K562 (cell line): ENCODE measurements at regions not wholly inside any gene's neighbourhood (a gene's known extent, or its start where the extent isn't known, plus 50 kb on each side); places are given as distances from the start of the nearest gene placed in this dataset.

Experiments used
- ATAC-seq: fragments of 200-7000 bp; cut with Tn5 transposase; 3 replicates; pipeline ENCODE4 v1.9.1; 2020; ENCODE audit warnings: moderate library complexity
- BruUV-seq: library from RNA; stranded (reverse); fragments of 400-500 nt; replicated peaks from 2 replicates; lab custom pipeline; 2021; lab: Mats Ljungman, UMichigan
- CTCF ChIA-PET: fragments of 300-600 bp; formaldehyde crosslinking; extraction: SDS; loops from one replicate; lab custom pipeline; 2021; ENCODE audit warnings: low intra/inter-chr PET ratio; lab: Yijun Ruan, JAX
- POLR2A ChIA-PET: fragments of 300-600, 350-650 bp; sonication (Branson Sonifier 250); formaldehyde crosslinking; extraction: SDS; loops from one replicate; lab custom pipeline; 2021; ENCODE audit warnings: antibody characterized with exemption, inconsistent platforms; lab: Yijun Ruan, JAX
- DNase-seq, 4 experiments: peaks; one replicate each; pipeline versions ENCODE4 v3.0.0 to v3.0.0-alpha.2; 2011 to 2018; ENCODE audit warnings: low spot score in 3 of 4, mixed read lengths in 3 of 4; ENCODE audit errors: extremely low read depth in 1 of 4
- FAIRE-seq: peaks from 2 replicates; lab custom pipeline; 2011; peaks lifted over from hg19 to GRCh38; lab: Jason Lieb, UNC
- H2AFZ ChIP-seq: 2 replicates; pipeline ENCODE4 v1.6.0; 2011; ENCODE audit warnings: low read depth, low read length, control low read depth, inconsistent platforms
- H3K27ac ChIP-seq: fragments of 200-600 bp; 3 replicates; pipeline ENCODE4 v1.8.0; 2011; ENCODE audit warnings: low read depth, mild to moderate bottlenecking, control low read depth, inconsistent platforms, low read length, moderate library complexity, mixed read lengths; ENCODE audit errors: extremely low read depth
- H3K27me3 ChIP-seq, 2 experiments: fragments of 300-600 bp in 1 of 2; 2 replicates in 1 of 2; 3 replicates in 1 of 2; pipeline versions ENCODE4 v1.6.0 to v1.8.0; 2011; ENCODE audit warnings: inconsistent platforms in 2 of 2, low read length in 2 of 2, mild to moderate bottlenecking in 1 of 2, mixed read lengths in 1 of 2, moderate library complexity in 1 of 2; ENCODE audit not compliant: control insufficient read depth in 2 of 2, insufficient read depth in 2 of 2
- H3K36me3 ChIP-seq: fragments of 300-600 bp; 3 replicates; pipeline ENCODE4 v1.8.0; 2011; ENCODE audit warnings: mild to moderate bottlenecking, low read length, inconsistent platforms; ENCODE audit not compliant: control insufficient read depth, insufficient read depth
- H3K4me1 ChIP-seq, 2 experiments: fragments of 200-600 bp in 1 of 2; replicated peaks in 1 of 2; 2 replicates in 1 of 2; 3 replicates in 1 of 2; pipeline versions ENCODE4 v1.5.1 to v1.8.0; 2011; ENCODE audit warnings: inconsistent platforms in 2 of 2, low read length in 2 of 2, mild to moderate bottlenecking in 1 of 2, mixed read lengths in 1 of 2, moderate library complexity in 1 of 2; ENCODE audit not compliant: control insufficient read depth in 2 of 2, insufficient read depth in 2 of 2
- H3K4me2 ChIP-seq: 2 replicates; pipeline ENCODE4 v1.6.1; 2011; ENCODE audit warnings: low read length, control low read depth, inconsistent platforms, mixed read lengths; ENCODE audit not compliant: insufficient read depth
- H3K4me3 ChIP-seq: fragments of 200-600 bp; sonication (generic), shearing (Covaris generic); 2 replicates; pipeline ENCODE4 v1.5.1; 2016; ENCODE audit warnings: control low read depth, inconsistent platforms
- H3K79me2 ChIP-seq: fragments of 200-600 bp; 3 replicates; pipeline ENCODE4 v1.8.0; 2011; ENCODE audit warnings: low read length, inconsistent platforms; ENCODE audit not compliant: control insufficient read depth, insufficient read depth
- H3K9ac ChIP-seq, 2 experiments: 2 replicates each; pipeline versions ENCODE4 v1.6.0 to v1.6.1; 2011; ENCODE audit warnings: low read depth in 2 of 2, low read length in 2 of 2, control low read depth in 1 of 2, inconsistent platforms in 1 of 2, mild to moderate bottlenecking in 1 of 2, mixed read lengths in 1 of 2; ENCODE audit not compliant: insufficient read depth in 1 of 2
- H3K9me1 ChIP-seq: one replicate; pipeline ENCODE4 v1.6.0; 2011; ENCODE audit warnings: inconsistent platforms, mild to moderate bottlenecking, low read length, moderate library complexity; ENCODE audit not compliant: control insufficient read depth, insufficient read depth
- H3K9me3 ChIP-seq: replicated peaks from 2 replicates; pipeline ENCODE4 v1.5.1; 2011; ENCODE audit warnings: low read depth, low read length, inconsistent platforms; ENCODE audit not compliant: control insufficient read depth, insufficient read depth
- H4K20me1 ChIP-seq: replicated peaks from 2 replicates; pipeline ENCODE4 v1.6.1; 2011; ENCODE audit warnings: low read length, inconsistent platforms, mixed read lengths; ENCODE audit not compliant: control insufficient read depth, insufficient read depth
- HNRNPL ChIP-seq: fragments of 200-400 bp; formaldehyde crosslinking; IDR thresholded peaks from 2 replicates; pipeline ENCODE4 v1.6.1; 2017; ENCODE audit warnings: low read depth, mild to moderate bottlenecking, low read length
- HOXB6 ChIP-seq: fragments of 250-450 bp; sonication (Bioruptor Pico); IDR thresholded peaks from 2 replicates; pipeline ENCODE4 v1.5.1; 2022; ENCODE audit warnings: mild to moderate bottlenecking, borderline replicate concordance
- WGBS: fragments of 100-300 bp; shearing (Covaris generic); methylation state at CpG from one replicate; pipeline ENCODE4 v1.1.6; 2016; ENCODE audit warnings: low coverage, mixed read lengths; ENCODE audit not compliant: insufficient coverage; ENCODE audit errors: missing lambda C conversion rate; 5-methylcytosine and 5-hydroxymethylcytosine counted together
- in situ Hi-C: fragments of 300-500 bp; cut with MboI; formaldehyde crosslinking; loops from 4 replicates; pipeline ENCODE4 v1.15.0; 2018; ENCODE audit warnings: inconsistent platforms, mixed read lengths
- intact Hi-C: fragments of 100-400 bp; cut with micrococcal nuclease; formaldehyde crosslinking; loops from 2 replicates; pipeline ENCODE4 v1.14.2; 2022
- TF ChIP-seq, protein P1 (sequence below), 2 experiments: fragments of 450-650 bp in 1 of 2; sonication (generic) in 1 of 2; formaldehyde crosslinking in 1 of 2; IDR thresholded peaks; 2 replicates each; pipeline versions ENCODE4 v1.7.1 to v1.9.0; 2016 to 2022; ENCODE audit warnings: inconsistent platforms in 1 of 2, mild to moderate bottlenecking in 1 of 2, missing genetic modification reagents in 1 of 2

DNA sequence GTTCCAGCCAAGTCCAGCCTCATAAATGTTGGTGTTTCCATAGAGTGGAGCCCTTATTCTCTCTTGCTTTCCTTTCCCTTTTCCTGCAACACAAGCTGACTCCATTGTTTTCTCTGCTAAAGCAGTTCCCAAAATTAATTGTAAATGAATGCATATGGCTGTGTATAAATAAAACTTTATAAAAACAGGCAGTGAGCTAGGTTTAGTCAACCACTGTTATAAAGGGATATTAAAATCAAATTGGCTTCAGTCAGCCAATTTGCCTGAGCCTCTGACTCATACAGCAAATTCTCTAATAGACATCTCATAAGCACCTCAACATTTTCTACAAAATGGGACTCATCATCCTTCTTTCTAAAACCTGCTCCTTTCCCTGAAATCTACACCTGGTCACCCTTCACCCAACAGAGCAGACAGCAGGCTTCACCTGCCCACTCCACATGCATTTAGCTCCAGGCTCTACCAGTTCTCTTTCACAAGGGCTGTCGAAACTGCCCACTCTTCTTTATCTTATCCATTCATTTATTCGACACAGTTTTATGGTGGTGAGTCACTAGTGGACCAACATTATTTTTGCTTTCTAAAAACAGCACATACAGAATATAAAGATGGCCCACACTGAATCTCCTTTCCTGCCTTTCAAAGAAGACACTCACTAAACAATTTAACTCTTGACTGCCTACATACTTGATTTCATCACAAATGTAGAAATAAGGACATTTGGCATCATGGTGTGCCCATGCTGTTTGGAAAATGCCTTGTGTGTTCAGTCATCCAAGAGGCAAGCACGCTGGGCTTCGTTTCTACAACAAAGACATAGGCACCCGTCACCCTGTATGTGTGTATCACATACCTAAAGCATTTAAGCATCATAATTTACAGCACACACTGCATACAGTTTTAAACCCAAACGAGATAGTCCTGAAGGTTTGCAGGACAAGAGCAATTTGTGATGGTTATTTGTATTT is 74.6 kb upstream of the C7orf33 start:
- FAIRE-seq, result no peak
- DNase-seq, result no peak
- Histone ChIP-seq H3K9ac (no peak overlapping the region), H3K36me3 (no peaks in the 10 kb centered on the region), H3K9me1 (no peaks in the 10 kb centered on the region), H3K9me3 (no peaks in the 10 kb centered on the region), H3K27me3 (peaks cover 17 to 22% of the 10 kb centered on the region in 2 experiments), H3K79me2 (no peaks in the 10 kb centered on the region), H3K4me2 (no peak overlapping the region), H3K4me1 (no peaks in the 10 kb centered on the region), H4K20me1 (no peaks in the 10 kb centered on the region), H2AFZ (no peak overlapping the region), H3K4me3 (no peak overlapping the region), H3K27ac (no peak overlapping the region)
- BruUV-seq, result no TSS peak
- WGBS, result under 1% methylated on average over 6 of the region's 6 CpGs
- POLR2A ChIA-PET, result interaction anchor here (0.6 to 1.0 kb wide), 2 partner anchors 198 to 349 kb away, joined by 3 to 4 read pairs; no protein-coding TSS in a partner anchor
- TF ChIP-seq HNRNPL (no peak), HOXB6 (no peak)
- TF ChIP-seq, protein P1, sequence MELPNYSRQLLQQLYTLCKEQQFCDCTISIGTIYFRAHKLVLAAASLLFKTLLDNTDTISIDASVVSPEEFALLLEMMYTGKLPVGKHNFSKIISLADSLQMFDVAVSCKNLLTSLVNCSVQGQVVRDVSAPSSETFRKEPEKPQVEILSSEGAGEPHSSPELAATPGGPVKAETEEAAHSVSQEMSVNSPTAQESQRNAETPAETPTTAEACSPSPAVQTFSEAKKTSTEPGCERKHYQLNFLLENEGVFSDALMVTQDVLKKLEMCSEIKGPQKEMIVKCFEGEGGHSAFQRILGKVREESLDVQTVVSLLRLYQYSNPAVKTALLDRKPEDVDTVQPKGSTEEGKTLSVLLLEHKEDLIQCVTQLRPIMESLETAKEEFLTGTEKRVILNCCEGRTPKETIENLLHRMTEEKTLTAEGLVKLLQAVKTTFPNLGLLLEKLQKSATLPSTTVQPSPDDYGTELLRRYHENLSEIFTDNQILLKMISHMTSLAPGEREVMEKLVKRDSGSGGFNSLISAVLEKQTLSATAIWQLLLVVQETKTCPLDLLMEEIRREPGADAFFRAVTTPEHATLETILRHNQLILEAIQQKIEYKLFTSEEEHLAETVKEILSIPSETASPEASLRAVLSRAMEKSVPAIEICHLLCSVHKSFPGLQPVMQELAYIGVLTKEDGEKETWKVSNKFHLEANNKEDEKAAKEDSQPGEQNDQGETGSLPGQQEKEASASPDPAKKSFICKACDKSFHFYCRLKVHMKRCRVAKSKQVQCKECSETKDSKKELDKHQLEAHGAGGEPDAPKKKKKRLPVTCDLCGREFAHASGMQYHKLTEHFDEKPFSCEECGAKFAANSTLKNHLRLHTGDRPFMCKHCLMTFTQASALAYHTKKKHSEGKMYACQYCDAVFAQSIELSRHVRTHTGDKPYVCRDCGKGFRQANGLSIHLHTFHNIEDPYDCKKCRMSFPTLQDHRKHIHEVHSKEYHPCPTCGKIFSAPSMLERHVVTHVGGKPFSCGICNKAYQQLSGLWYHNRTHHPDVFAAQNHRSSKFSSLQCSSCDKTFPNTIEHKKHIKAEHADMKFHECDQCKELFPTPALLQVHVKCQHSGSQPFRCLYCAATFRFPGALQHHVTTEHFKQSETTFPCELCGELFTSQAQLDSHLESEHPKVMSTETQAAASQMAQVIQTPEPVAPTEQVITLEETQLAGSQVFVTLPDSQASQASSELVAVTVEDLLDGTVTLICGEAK (IDR thresholded peaks at IDR 0.05), result peak; percentile 80
- TF ChIP-seq, protein P1 (CRISPR knock-in tag; IDR thresholded peaks at IDR 0.05), result no peak
- in situ Hi-C loops, result no loop called here
- intact Hi-C loops, result no loop called here
- CTCF ChIA-PET, result no interaction called here
- ATAC-seq, result no peak
